ENCODE measurements at regions not wholly inside any gene's neighbourhood (a gene's known extent, or its start where the extent isn't known, plus 50 kb on each side); places are given as distances from the start of the nearest gene placed in this dataset.
"Not testable (repeated sequence)": the region's sequence is repeated elsewhere in the genome, so short reads cannot be mapped to it uniquely, and the experiment has no call there.

GRCh38 chr10:28354511-28354910 lies 51.6 kb upstream of the MPP7 start:
- DNase-seq (ENCODE audit: low spot score), result no peak

- no peak for DNase-seq (ENCODE audit: low spot score)
Observed at GRCh38 chr10:28355376-28355775, 52.5 kb upstream of the MPP7 start.

GRCh38 chr10:28359334-28359733 lies 56.5 kb upstream of the MPP7 start:
- no peak for DNase-seq (ENCODE audit: low spot score)

- no peak for DNase-seq (ENCODE audit: low spot score)
Observed at GRCh38 chr10:28360175-28360574, 57.3 kb upstream of the MPP7 start.

- DNase-seq (ENCODE audit: low spot score), result no peak
Observed at GRCh38 chr10:28363376-28363775, 60.5 kb upstream of the MPP7 start.

GRCh38 chr10:28365840-28366239 lies 63.0 kb upstream of the MPP7 start:
- DNase-seq (ENCODE audit: low spot score), result no peak

GRCh38 chr10:28366994-28367393 lies 64.1 kb upstream of the MPP7 start:
- no peak for DNase-seq (ENCODE audit: low spot score)

- DNase-seq (ENCODE audit: low spot score), result no peak
Observed at GRCh38 chr10:28367413-28367812, 64.5 kb upstream of the MPP7 start.

- DNase-seq (ENCODE audit: low spot score), result no peak
Observed at GRCh38 chr10:28367929-28368484, 65.1 kb upstream of the MPP7 start.

GRCh38 chr10:28370107-28370835 lies 67.4 kb upstream of the MPP7 start:
- no peak for DNase-seq (ENCODE audit: low spot score)

- DNase-seq (ENCODE audit: low spot score), result not testable (repeated sequence)
Observed at GRCh38 chr10:28371638-28372037, 68.8 kb upstream of the MPP7 start.

GRCh38 chr10:28374036-28374435 lies 71.2 kb upstream of the MPP7 start:
- no peak for DNase-seq (ENCODE audit: low spot score)

GRCh38 chr10:28375399-28376354 lies 72.8 kb upstream of the MPP7 start:
- DNase-seq (ENCODE audit: low spot score), result no peak

GRCh38 chr10:28378986-28379585 lies 76.2 kb upstream of the MPP7 start:
- DNase-seq (ENCODE audit: low spot score), result no peak

- DNase-seq (ENCODE audit: low spot score), result no peak
Observed at GRCh38 chr10:28381466-28381865, 78.6 kb upstream of the MPP7 start.

GRCh38 chr10:28381903-28382347 lies 79.1 kb upstream of the MPP7 start:
- peak; percentile 67 for DNase-seq (ENCODE audit: low spot score)

GRCh38 chr10:28382525-28383269 lies 79.8 kb upstream of the MPP7 start:
- no peak for DNase-seq (ENCODE audit: low spot score)

- DNase-seq (ENCODE audit: low spot score), result no peak
Observed at GRCh38 chr10:28384557-28384956, 81.7 kb upstream of the MPP7 start.

GRCh38 chr10:28385748-28386502 lies 83.1 kb upstream of the MPP7 start:
- DNase-seq (ENCODE audit: low spot score), result no peak

GRCh38 chr10:28386503-28386868 lies 83.6 kb upstream of the MPP7 start:
- DNase-seq (ENCODE audit: low spot score), result no peak

GRCh38 chr10:28387140-28387539 lies 84.3 kb upstream of the MPP7 start:
- DNase-seq (ENCODE audit: low spot score), result no peak

All from HuH-7 (cell line).